Trophoblast cell (in vitro differentiated cells and primary cell): ENCODE measurements at regions not wholly inside any gene's neighbourhood (a gene's known extent, or its start where the extent isn't known, plus 50 kb on each side); places are given as distances from the start of the nearest gene placed in this dataset.

Source experiments
- DNase-seq, 2 donors: peaks; one replicate each; pipeline ENCODE4 v3.0.0-alpha.2; 2016
- H2AFZ ChIP-seq: 2 replicates; pipeline ENCODE4 v1.6.1; 2013; ENCODE audit warnings: low read length, moderate library complexity, mild to moderate bottlenecking; ENCODE audit not compliant: insufficient read depth, poor library complexity
- H2AK5ac ChIP-seq: 2 replicates; pipeline ENCODE4 v1.6.1; 2013; ENCODE audit warnings: mild to moderate bottlenecking, low read length
- H2BK120ac ChIP-seq: 2 replicates; pipeline ENCODE4 v1.6.1; 2013; ENCODE audit warnings: low read length, mild to moderate bottlenecking, moderate library complexity; ENCODE audit not compliant: insufficient read depth, poor library complexity
- H2BK12ac ChIP-seq: 2 replicates; pipeline ENCODE4 v1.6.1; 2013; ENCODE audit warnings: mild to moderate bottlenecking, low read length, moderate library complexity
- H2BK5ac ChIP-seq: 2 replicates; pipeline ENCODE4 v1.6.1; 2013; ENCODE audit warnings: low read length, low read depth, moderate library complexity, mild to moderate bottlenecking; ENCODE audit not compliant: poor library complexity
- H3K14ac ChIP-seq: 2 replicates; pipeline ENCODE4 v1.6.1; 2013; ENCODE audit warnings: mild to moderate bottlenecking, low read length
- H3K18ac ChIP-seq: 2 replicates; pipeline ENCODE4 v1.6.1; 2013; ENCODE audit warnings: mild to moderate bottlenecking, low read length
- H3K23ac ChIP-seq: 2 replicates; pipeline ENCODE4 v1.6.1; 2013; ENCODE audit warnings: low read length
- H3K27ac ChIP-seq: 2 replicates; pipeline ENCODE4 v1.5.1; 2013; ENCODE audit warnings: low read depth, mild to moderate bottlenecking, inconsistent platforms, low read length, moderate library complexity
- H3K27me3 ChIP-seq: 2 replicates; pipeline ENCODE4 v1.6.1; 2013; ENCODE audit warnings: inconsistent platforms, mild to moderate bottlenecking, low read length, moderate library complexity; ENCODE audit not compliant: insufficient read depth
- H3K36me3 ChIP-seq, 2 experiments: 1 replicate in 1 of 2; 2 replicates in 1 of 2; pipeline ENCODE4 v1.6.1; 2013; ENCODE audit warnings: low read length in 2 of 2, mild to moderate bottlenecking in 2 of 2, moderate library complexity in 1 of 2; ENCODE audit not compliant: insufficient read depth in 2 of 2, control insufficient read depth in 1 of 2
- H3K4ac ChIP-seq: 2 replicates; pipeline ENCODE4 v1.6.1; 2013; ENCODE audit warnings: low read depth, mild to moderate bottlenecking, low read length, moderate library complexity
- H3K4me1 ChIP-seq, 2 experiments: 1 replicate in 1 of 2; 2 replicates in 1 of 2; pipeline ENCODE4 v1.6.1; 2013; ENCODE audit warnings: low read length in 2 of 2, mild to moderate bottlenecking in 2 of 2, moderate library complexity in 1 of 2; ENCODE audit not compliant: insufficient read depth in 2 of 2, control insufficient read depth in 1 of 2
- H3K4me2 ChIP-seq: 2 replicates; pipeline ENCODE4 v1.6.1; 2013; ENCODE audit warnings: inconsistent platforms, mild to moderate bottlenecking, low read length, moderate library complexity
- H3K4me3 ChIP-seq: 2 replicates; pipeline ENCODE4 v1.5.1; 2013; ENCODE audit warnings: mild to moderate bottlenecking, low read depth, low read length, inconsistent platforms
- H3K79me1 ChIP-seq: one replicate; pipeline ENCODE4 v1.6.1; 2013; ENCODE audit warnings: low read length
- H3K79me2 ChIP-seq: 2 replicates; pipeline ENCODE4 v1.6.1; 2013; ENCODE audit warnings: low read length, mild to moderate bottlenecking; ENCODE audit not compliant: control insufficient read depth, insufficient read depth, poor library complexity
- H3K9ac ChIP-seq: 2 replicates; pipeline ENCODE4 v1.6.1; 2013; ENCODE audit warnings: mild to moderate bottlenecking, low read length
- H3K9me3 ChIP-seq: 2 replicates; pipeline ENCODE4 v1.6.1; 2013; ENCODE audit warnings: low read depth, mild to moderate bottlenecking, control low read depth, inconsistent platforms, low read length; ENCODE audit not compliant: insufficient read depth
- H4K12ac ChIP-seq: 2 replicates; pipeline ENCODE4 v1.6.1; 2013; ENCODE audit warnings: low read depth, mild to moderate bottlenecking, low read length, moderate library complexity
- H4K8ac ChIP-seq: 2 replicates; pipeline ENCODE4 v1.6.1; 2013; ENCODE audit warnings: low read depth, mild to moderate bottlenecking, low read length, moderate library complexity
- H4K91ac ChIP-seq: one replicate; pipeline ENCODE4 v1.6.1; 2013; ENCODE audit warnings: low read depth, mild to moderate bottlenecking, low read length, moderate library complexity
- whole genome bisulfite sequencing: extraction: QIAGEN DNeasy Blood & Tissue Kit; methylation state at CpG from one replicate; pipeline ENCODE4 v1.1.7; 2013; ENCODE audit warnings: missing lambda C conversion rate; ENCODE audit not compliant: insufficient read length, insufficient coverage; ENCODE audit errors: extremely low coverage; 5-methylcytosine and 5-hydroxymethylcytosine counted together

- no peak overlapping the region for H3K4ac ChIP-seq
- H3K4me3 ChIP-seq = no peak overlapping the region
- H3K9ac ChIP-seq = no peak overlapping the region
- peaks cover 8% of the 10 kb centered on the region for H3K79me1 ChIP-seq
- H4K8ac ChIP-seq = no peak overlapping the region
- no peak overlapping the region for H2BK5ac ChIP-seq
- no peak overlapping the region for H3K23ac ChIP-seq
- peaks cover 8 to 13% of the 10 kb centered on the region in 2 experiments for H3K4me1 ChIP-seq
- no peaks in the 10 kb centered on the region for H3K36me3 ChIP-seq
- no peak overlapping the region for H3K4me2 ChIP-seq
- no peak overlapping the region for H2BK12ac ChIP-seq
- H3K79me2 ChIP-seq = no peaks in the 10 kb centered on the region
- no peak overlapping the region for H3K27ac ChIP-seq
- H3K27me3 ChIP-seq = no peaks in the 10 kb centered on the region
- no peak overlapping the region for H2AK5ac ChIP-seq
- no peak overlapping the region for H3K18ac ChIP-seq
- DNase-seq = no peak
- no CpG with 5 or more reads among the region's 6 CpGs for WGBS
- H3K9me3 ChIP-seq = no peaks in the 10 kb centered on the region
- H4K12ac ChIP-seq = no peak overlapping the region
- H2BK120ac ChIP-seq = no peak overlapping the region
- H3K14ac ChIP-seq = no peak overlapping the region
- no peak overlapping the region for H4K91ac ChIP-seq
- no peak overlapping the region for H2AFZ ChIP-seq
Observed at GRCh38 chr9:106616026-106616425, 246.9 kb upstream of the ZNF462 start.

- H2AFZ ChIP-seq = no peak overlapping the region
- H3K79me2 ChIP-seq = peaks cover 2% of the 10 kb centered on the region
- H2AK5ac ChIP-seq = no peak overlapping the region
- no peaks in the 10 kb centered on the region for H3K36me3 ChIP-seq
- no peak overlapping the region for H3K14ac ChIP-seq
- H3K27me3 ChIP-seq = no peaks in the 10 kb centered on the region
- peak overlapping the region; percentile 68 for H2BK120ac ChIP-seq
- H4K91ac ChIP-seq = no peak overlapping the region
- H3K9me3 ChIP-seq = no peaks in the 10 kb centered on the region
- no peak overlapping the region for H3K4me2 ChIP-seq
- H3K18ac ChIP-seq = no peak overlapping the region
- no peak overlapping the region for H2BK12ac ChIP-seq
- no peak overlapping the region for H3K9ac ChIP-seq
- H2BK5ac ChIP-seq = no peak overlapping the region
- no peak overlapping the region for H3K23ac ChIP-seq
- no peak overlapping the region for H3K4ac ChIP-seq
- H4K8ac ChIP-seq = no peak overlapping the region
- no CpG with 5 or more reads among the region's 7 CpGs for WGBS
- H3K27ac ChIP-seq = no peak overlapping the region
- DNase-seq = no peak
- no peak overlapping the region for H3K4me3 ChIP-seq
- peaks cover 11 to 17% of the 10 kb centered on the region in 2 experiments for H3K4me1 ChIP-seq
- peaks cover 11% of the 10 kb centered on the region for H3K79me1 ChIP-seq
- no peak overlapping the region for H4K12ac ChIP-seq
Observed at GRCh38 chr9:106616851-106617345, 246.1 kb upstream of the ZNF462 start.

GRCh38 chr9:106619211-106619610, 243.8 kb upstream of the ZNF462 start:
- no CpG with 5 or more reads among the region's 1 CpG for WGBS
- Histone ChIP-seq H4K91ac (no peak overlapping the region), H3K4me2 (no peak overlapping the region), H2BK12ac (no peak overlapping the region), H3K18ac (no peak overlapping the region), H3K27ac (no peak overlapping the region), H3K4ac (no peak overlapping the region), H3K4me1 (peaks cover 10 to 18% of the 10 kb centered on the region in 2 experiments), H3K9me3 (no peaks in the 10 kb centered on the region), H4K8ac (no peak overlapping the region), H3K14ac (no peak overlapping the region), H2BK120ac (no peak overlapping the region), H3K36me3 (no peaks in the 10 kb centered on the region), H2AFZ (no peak overlapping the region), H3K27me3 (no peaks in the 10 kb centered on the region), H2AK5ac (no peak overlapping the region), H3K4me3 (no peak overlapping the region), H3K23ac (no peak overlapping the region), H3K79me2 (peaks cover 2% of the 10 kb centered on the region), H2BK5ac (no peak overlapping the region), H3K9ac (no peak overlapping the region), H4K12ac (no peak overlapping the region), H3K79me1 (peaks cover 12% of the 10 kb centered on the region)
- no peak for DNase-seq

GRCh38 chr9:106620081-106620480, 242.9 kb upstream of the ZNF462 start:
- Histone ChIP-seq H2BK12ac (no peak overlapping the region), H3K9me3 (no peaks in the 10 kb centered on the region), H2AK5ac (no peak overlapping the region), H3K4me1 (peaks cover 10 to 17% of the 10 kb centered on the region in 2 experiments), H4K12ac (no peak overlapping the region), H3K4ac (no peak overlapping the region), H4K91ac (no peak overlapping the region), H3K79me1 (peaks cover 12% of the 10 kb centered on the region), H2BK120ac (no peak overlapping the region), H3K4me3 (no peak overlapping the region), H2AFZ (no peak overlapping the region), H3K79me2 (peaks cover 2% of the 10 kb centered on the region), H3K27me3 (no peaks in the 10 kb centered on the region), H3K4me2 (no peak overlapping the region), H3K18ac (no peak overlapping the region), H3K9ac (no peak overlapping the region), H3K23ac (no peak overlapping the region), H3K36me3 (no peaks in the 10 kb centered on the region), H2BK5ac (no peak overlapping the region), H4K8ac (no peak overlapping the region), H3K27ac (no peak overlapping the region), H3K14ac (no peak overlapping the region)
- WGBS = no CpG with 5 or more reads among the region's 2 CpGs
- peak in 1 of 2 donors; percentile 22 for DNase-seq
